GM10266 (cell line): ENCODE measurements at regions not wholly inside any gene's neighbourhood (a gene's known extent, or its start where the extent isn't known, plus 50 kb on each side); places are given as distances from the start of the nearest gene placed in this dataset.

Source experiments
- DNase-seq: peaks from one replicate; pipeline ENCODE4 v3.0.0; 2012; ENCODE audit errors: extremely low spot score
- CTCF ChIP-seq: IDR thresholded peaks from 2 replicates; pipeline ENCODE4 v1.5.1; 2012; ENCODE audit warnings: mild to moderate bottlenecking, low read depth; ENCODE audit not compliant: control insufficient read depth, insufficient read depth; ENCODE audit errors: missing control alignments

DNA sequence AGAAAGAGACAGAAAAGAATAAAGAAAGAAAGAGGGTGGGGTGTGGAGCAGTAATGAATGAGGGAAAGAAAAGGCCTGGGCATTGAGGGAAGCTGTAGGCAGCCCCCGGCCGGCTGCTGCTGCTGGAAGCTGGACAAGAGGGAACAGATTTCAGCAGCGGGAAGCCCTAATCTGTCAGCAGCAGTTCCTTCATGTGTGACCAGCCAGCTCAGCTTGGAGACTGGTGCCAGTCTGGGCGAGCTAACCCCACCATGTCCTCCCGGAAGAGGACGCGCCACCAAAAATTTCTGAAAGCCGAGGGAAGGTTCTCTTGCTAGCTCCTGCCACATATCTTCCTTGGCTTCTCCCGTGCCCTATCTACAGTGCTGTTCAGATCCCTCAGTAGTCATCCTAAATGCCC is 236.8 kb downstream of the GRIN2B start:
- no peak for DNase-seq
- no peak for TF ChIP-seq CTCF

GRCh38 chr12:13740149-13740545 is 241.3 kb downstream of the GRIN2B start:
- no peak for TF ChIP-seq CTCF
- DNase-seq, result no peak

GRCh38 chr12:13735734-13736133 is 245.7 kb downstream of the GRIN2B start:
- no peak for DNase-seq

GRCh38 chr12:13734584-13735152 is 246.7 kb downstream of the GRIN2B start:
- TF ChIP-seq CTCF, result no peak
- no peak for DNase-seq

More at GRCh38 chr12:13735734-13736133, 245.7 kb downstream of the GRIN2B start:
- no peak for TF ChIP-seq CTCF

DNA sequence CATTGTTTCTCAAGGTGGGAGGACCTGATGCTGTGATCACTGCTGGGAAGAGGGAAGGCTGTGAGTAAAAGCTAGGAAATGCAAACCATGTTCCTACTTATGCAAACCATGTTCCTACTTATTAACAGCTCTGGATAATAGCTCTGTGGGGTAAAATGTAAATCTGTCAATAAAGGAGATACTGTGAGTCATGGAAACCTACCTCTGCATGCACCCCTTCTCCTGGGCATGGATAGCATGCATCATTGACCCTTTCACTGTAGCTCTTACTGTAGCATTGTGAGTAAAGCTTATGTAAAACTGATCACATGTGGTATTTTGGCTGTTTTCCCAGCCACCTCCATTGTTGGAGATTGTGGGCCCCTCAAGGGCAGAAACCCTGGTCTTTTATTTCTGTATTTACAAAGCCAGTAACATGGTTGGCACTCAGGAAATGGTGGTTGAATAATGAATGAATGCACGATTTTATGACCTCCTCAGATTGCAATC is 253.7 kb downstream of the GRIN2B start:
- no peak for DNase-seq
- TF ChIP-seq CTCF, result no peak

- DNase-seq, result no peak
- TF ChIP-seq CTCF, result no peak
Observed at GRCh38 chr12:13725049-13725448, 256.4 kb downstream of the GRIN2B start.

GRCh38 chr12:13724136-13724535 is 257.3 kb downstream of the GRIN2B start:
- TF ChIP-seq CTCF, result no peak
- DNase-seq, result no peak
